H1 (cell line): ENCODE measurements at regions not wholly inside any gene's neighbourhood (a gene's known extent, or its start where the extent isn't known, plus 50 kb on each side); places are given as distances from the start of the nearest gene placed in this dataset.

ENCODE experiments used
- CTCF ChIA-PET: fragments of 300-600 bp; sonication (Branson Sonifier 250); formaldehyde crosslinking; loops from one replicate; lab custom pipeline; 2021; ENCODE audit not compliant: partially characterized antibody; lab: Charles Lee
- POLR2A ChIA-PET: fragments of 300-600 bp; sonication (Branson Sonifier 250); formaldehyde crosslinking; loops from one replicate; lab custom pipeline; 2021; ENCODE audit warnings: inconsistent platforms; ENCODE audit not compliant: partially characterized antibody; lab: Charles Lee
- DNase-seq, 2 experiments: peaks; one replicate each; pipeline versions ENCODE4 v3.0.0 to v3.0.0-alpha.2; 2010 to 2022; ENCODE audit warnings: low spot score in 2 of 2, low read depth in 1 of 2, mixed read lengths in 1 of 2
- FAIRE-seq: peaks from 2 replicates; lab custom pipeline; 2011; peaks lifted over from hg19 to GRCh38; lab: Jason Lieb, UNC
- H2AFZ ChIP-seq: 2 replicates; pipeline ENCODE4 v1.8.1; 2012; ENCODE audit warnings: low read length, inconsistent platforms
- H2AK5ac ChIP-seq: 2 replicates; pipeline ENCODE4 v1.6.1; 2013; ENCODE audit warnings: low read depth, low read length
- H2BK120ac ChIP-seq: replicated peaks from 2 replicates; pipeline ENCODE3; 2013; ENCODE audit warnings: low read depth, low read length, inconsistent platforms
- H2BK12ac ChIP-seq: 2 replicates; pipeline ENCODE4 v1.6.1; 2013; ENCODE audit warnings: low read depth, low read length
- H2BK15ac ChIP-seq: 2 replicates; pipeline ENCODE4 v1.6.1; 2013; ENCODE audit warnings: low read length
- H2BK20ac ChIP-seq: 2 replicates; pipeline ENCODE4 v1.6.1; 2013; ENCODE audit warnings: low read length
- H2BK5ac ChIP-seq: 2 replicates; pipeline ENCODE4 v1.6.1; 2013; ENCODE audit warnings: low read depth, low read length
- H3K14ac ChIP-seq: 2 replicates; pipeline ENCODE4 v1.6.1; 2013; ENCODE audit warnings: inconsistent platforms; ENCODE audit not compliant: insufficient read length
- H3K18ac ChIP-seq: 2 replicates; pipeline ENCODE4 v1.6.1; 2013; ENCODE audit warnings: low read length; ENCODE audit errors: extremely low read depth
- H3K23ac ChIP-seq: 2 replicates; pipeline ENCODE4 v1.6.1; 2013; ENCODE audit warnings: inconsistent platforms; ENCODE audit not compliant: insufficient read length
- H3K23me2 ChIP-seq: 2 replicates; pipeline ENCODE4 v1.6.1; 2013; ENCODE audit warnings: low read depth, low read length
- H3K27ac ChIP-seq: 2 replicates; pipeline ENCODE4 v1.6.1; 2011; ENCODE audit warnings: low read depth, low read length, inconsistent platforms
- H3K27me3 ChIP-seq, 4 experiments: replicated peaks in 1 of 4; 1 replicate in 1 of 4; 2 replicates in 3 of 4; pipeline versions ENCODE4 v1.6.1 to v1.8.1; 2011 to 2013; ENCODE audit warnings: low read length in 3 of 4, mild to moderate bottlenecking in 3 of 4, inconsistent platforms in 2 of 4, mixed read lengths in 2 of 4, moderate library complexity in 1 of 4; ENCODE audit not compliant: control insufficient read depth in 3 of 4, insufficient read depth in 3 of 4; ENCODE audit errors: extremely low read depth in 1 of 4
- H3K36me3 ChIP-seq, 4 experiments: 2 replicates each; pipeline versions ENCODE4 v1.6.1 to v1.8.1; 2011 to 2013; ENCODE audit warnings: mild to moderate bottlenecking in 4 of 4, low read length in 3 of 4, moderate library complexity in 2 of 4, control low read depth in 1 of 4, inconsistent platforms in 1 of 4; ENCODE audit not compliant: insufficient read depth in 4 of 4, control insufficient read depth in 2 of 4
- H3K4ac ChIP-seq: replicated peaks from 2 replicates; pipeline ENCODE3; 2013; ENCODE audit warnings: low read length, low read depth, mixed read lengths, inconsistent platforms; ENCODE audit not compliant: insufficient read length
- H3K4me1 ChIP-seq, 4 experiments: replicated peaks in 1 of 4; 1 replicate in 1 of 4; 2 replicates in 3 of 4; pipeline versions ENCODE4 v1.6.1 to v1.8.1; 2011 to 2013; ENCODE audit warnings: low read length in 3 of 4, inconsistent platforms in 2 of 4, mixed read lengths in 1 of 4; ENCODE audit not compliant: insufficient read depth in 4 of 4, control insufficient read depth in 3 of 4
- H3K4me2 ChIP-seq, 2 experiments: 2 replicates each; pipeline versions ENCODE4 v1.6.1 to v1.8.1; 2011 to 2013; ENCODE audit warnings: low read depth in 2 of 2, low read length in 2 of 2, control low read depth in 1 of 2, inconsistent platforms in 1 of 2, mild to moderate bottlenecking in 1 of 2; ENCODE audit not compliant: insufficient read depth in 1 of 2
- H3K4me3 ChIP-seq, 4 experiments: fragments of 200-600, 300-600 bp in 1 of 4; sonication (generic), shearing (Covaris generic), sonication (Bioruptor Twin) in 1 of 4; 2 replicates each; pipeline versions ENCODE4 v1.5.1 to v1.8.1; 2011 to 2016; ENCODE audit warnings: low read length in 4 of 4, low read depth in 3 of 4, control low read depth in 2 of 4, inconsistent platforms in 2 of 4, mild to moderate bottlenecking in 2 of 4, mixed read lengths in 1 of 4, moderate library complexity in 1 of 4; ENCODE audit not compliant: insufficient read depth in 2 of 4; ENCODE audit errors: extremely low read depth in 1 of 4
- H3K56ac ChIP-seq: replicated peaks from 2 replicates; pipeline ENCODE3; 2013; ENCODE audit warnings: low read depth, mild to moderate bottlenecking, mixed read lengths, low read length, inconsistent platforms; ENCODE audit not compliant: insufficient read length
- H3K79me1 ChIP-seq: 2 replicates; pipeline ENCODE4 v1.6.1; 2013; ENCODE audit warnings: low read depth, low read length, control low read depth
- H3K79me2 ChIP-seq, 2 experiments: 2 replicates each; pipeline versions ENCODE4 v1.6.1 to v1.8.1; 2012 to 2013; ENCODE audit warnings: low read length in 2 of 2, mild to moderate bottlenecking in 2 of 2, inconsistent platforms in 1 of 2; ENCODE audit not compliant: insufficient read depth in 2 of 2, control insufficient read depth in 1 of 2
- H3K9ac ChIP-seq, 4 experiments: replicated peaks in 1 of 4; 1 replicate in 1 of 4; 2 replicates in 3 of 4; pipeline versions ENCODE4 v1.6.1 to v1.8.1; 2011 to 2013; ENCODE audit warnings: low read depth in 3 of 4, low read length in 3 of 4, control low read depth in 2 of 4, mild to moderate bottlenecking in 2 of 4, moderate library complexity in 2 of 4, inconsistent platforms in 1 of 4; ENCODE audit errors: extremely low read depth in 1 of 4
- H3K9me3 ChIP-seq, 2 experiments: 2 replicates each; pipeline versions ENCODE4 v1.6.1 to v1.8.1; 2012 to 2013; ENCODE audit warnings: mild to moderate bottlenecking in 2 of 2, moderate library complexity in 2 of 2, control low read depth in 1 of 2, inconsistent platforms in 1 of 2, low read depth in 1 of 2, low read length in 1 of 2, mixed read lengths in 1 of 2; ENCODE audit not compliant: insufficient read depth in 2 of 2
- H4K20me1 ChIP-seq, 2 experiments: replicated peaks in 1 of 2; 2 replicates each; pipeline versions ENCODE3 to v1.8.1; 2011 to 2013; ENCODE audit warnings: inconsistent platforms in 2 of 2, low read length in 2 of 2, mild to moderate bottlenecking in 1 of 2; ENCODE audit not compliant: insufficient read depth in 2 of 2, control insufficient read depth in 1 of 2
- H4K5ac ChIP-seq: 2 replicates; pipeline ENCODE4 v1.6.1; 2013; ENCODE audit warnings: low read length, low read depth, mixed read lengths, inconsistent platforms; ENCODE audit not compliant: insufficient read length
- H4K8ac ChIP-seq: 2 replicates; pipeline ENCODE4 v1.8.0; 2013; ENCODE audit warnings: mild to moderate bottlenecking, moderate library complexity, low read length, inconsistent platforms; ENCODE audit not compliant: insufficient read depth; ENCODE audit errors: extremely low read depth
- H4K91ac ChIP-seq: replicated peaks from 2 replicates; pipeline ENCODE3; 2013; ENCODE audit warnings: low read length, mixed read lengths, inconsistent platforms; ENCODE audit not compliant: insufficient read length
- GABPA ChIP-seq: IDR thresholded peaks from 2 replicates; pipeline ENCODE4 v1.6.1; 2011; ENCODE audit warnings: mild to moderate bottlenecking, low read length, moderate library complexity, borderline replicate concordance; ENCODE audit not compliant: insufficient read depth
- PHF8 ChIP-seq: fragments of 200-600 bp; sonication (generic); conservative IDR thresholded peaks from 2 replicates; pipeline ENCODE4 v1.7.1; 2012; ENCODE audit warnings: low read depth, mild to moderate bottlenecking, inconsistent platforms, low read length, moderate library complexity
- POU5F1 ChIP-seq: IDR thresholded peaks from 2 replicates; pipeline ENCODE4 v1.6.1; 2011; ENCODE audit warnings: low read depth, mild to moderate bottlenecking, low read length, moderate library complexity
- RBBP5 ChIP-seq: IDR thresholded peaks from 2 replicates; pipeline ENCODE4 v1.7.1; 2012; ENCODE audit warnings: low read depth, mild to moderate bottlenecking, inconsistent platforms, low read length, moderate library complexity, borderline replicate concordance
- TAF1 ChIP-seq: IDR thresholded peaks from 2 replicates; pipeline ENCODE4 v1.6.1; 2011; ENCODE audit warnings: mild to moderate bottlenecking, low read depth, low read length
- TCF12 ChIP-seq: IDR thresholded peaks from 2 replicates; pipeline ENCODE4 v1.6.1; 2011; ENCODE audit warnings: low read depth, mild to moderate bottlenecking, low read length
- WGBS, 2 experiments: shearing (Covaris generic) in 1 of 2; methylation state at CpG; one replicate each; pipeline versions ENCODE4 v1.1.6 to v1.1.7; 2013 to 2015; ENCODE audit warnings: low lambda C conversion rate in 2 of 2, mixed read lengths in 2 of 2, inconsistent platforms in 1 of 2, low coverage in 1 of 2, missing lambda C conversion rate in 1 of 2; ENCODE audit not compliant: insufficient replicate concordance in 2 of 2, insufficient coverage in 1 of 2, insufficient read length in 1 of 2; ENCODE audit errors: extremely low coverage in 1 of 2, missing lambda C conversion rate in 1 of 2; 5-methylcytosine and 5-hydroxymethylcytosine counted together

DNA sequence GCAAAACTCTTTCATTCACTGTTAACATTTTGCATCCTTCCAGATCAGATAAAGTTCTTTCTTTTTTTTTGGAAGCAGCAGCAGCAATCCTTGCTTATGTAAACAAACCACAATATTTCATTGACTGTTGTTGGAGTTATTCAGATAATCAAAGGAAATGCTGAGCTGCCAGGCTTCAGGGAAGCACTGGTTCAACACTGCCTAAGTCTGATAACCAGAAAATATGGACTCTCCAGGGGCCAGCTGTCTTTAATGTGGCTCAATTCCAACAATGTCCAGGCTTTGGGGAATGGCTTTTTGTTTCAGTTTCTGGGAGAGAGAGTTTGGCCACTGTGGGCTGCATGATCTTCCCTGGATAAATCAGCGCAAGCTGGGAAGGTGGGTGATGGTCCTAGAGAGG is 354.3 kb downstream of the AKAIN1 start:
- Histone ChIP-seq H3K27me3 (no peaks in the 10 kb centered on the region), H3K4me1 (peaks cover 0 to 3% (median 3%) of the 10 kb centered on the region in 4 experiments; a peak in 3 of 7 replicates), H3K27ac (no peak overlapping the region), H3K23ac (no peak overlapping the region), H2BK20ac (no peak overlapping the region), H2BK12ac (no peak overlapping the region), H3K79me2 (no peaks in the 10 kb centered on the region), H3K4me3 (no peak overlapping the region), H3K56ac (no peak overlapping the region), H4K5ac (no peak overlapping the region), H3K9ac (no peak overlapping the region), H3K9me3 (no peaks in the 10 kb centered on the region), H2BK120ac (no peak overlapping the region), H4K91ac (no peak overlapping the region), H3K4ac (no peak overlapping the region), H3K14ac (no peak overlapping the region), H4K8ac (no peak overlapping the region), H2AK5ac (no peak overlapping the region), H2BK5ac (no peak overlapping the region), H3K79me1 (no peaks in the 10 kb centered on the region), H3K36me3 (no peaks in the 10 kb centered on the region), H3K4me2 (no peak overlapping the region), H3K18ac (no peak overlapping the region), H2BK15ac (no peak overlapping the region), H4K20me1 (no peaks in the 10 kb centered on the region), H2AFZ (no peak overlapping the region)
- DNase-seq = no peak
- CTCF ChIA-PET = interaction anchor here (1.8 kb wide), 1 partner anchor 181 kb away, joined by 8 read pairs; no protein-coding TSS in a partner anchor
- 93% methylated on average over 1 of the region's 1 CpG; no CpG with 5 or more reads in 1 of the 2 experiments for WGBS, 2 experiments
- POLR2A ChIA-PET = no interaction called here
- no peak for FAIRE-seq
- TF ChIP-seq PHF8 = no peak
- no peak for TF ChIP-seq RBBP5
- no peak for TF ChIP-seq TAF1
- no peak for TF ChIP-seq POU5F1
- no peak for TF ChIP-seq GABPA
- TF ChIP-seq TCF12 = no peak
- TF ChIP-seq, all 59 proteins: peak for 0
- H3K23me2 ChIP-seq = no peaks in the 10 kb centered on the region
